SK-N-SH (cell line): ENCODE measurements at regions not wholly inside any gene's neighbourhood (a gene's known extent, or its start where the extent isn't known, plus 50 kb on each side); places are given as distances from the start of the nearest gene placed in this dataset.

ENCODE experiments used
- CTCF ChIA-PET: fragments of 300-600, 350-600 bp; formaldehyde crosslinking; extraction: SDS; loops from one replicate; lab custom pipeline; 2021; lab: Yijun Ruan, JAX
- POLR2A ChIA-PET: fragments of 350-600 bp; sonication (Branson Sonifier 250); formaldehyde crosslinking; extraction: SDS; loops from one replicate; lab custom pipeline; 2020; ENCODE audit warnings: antibody characterized with exemption, inconsistent platforms; lab: Yijun Ruan, JAX
- DNase-seq: peaks from one replicate; pipeline ENCODE4 v3.0.0; 2012
- H2AFZ ChIP-seq: fragments of 200-600 bp; sonication (generic); 2 replicates; pipeline ENCODE4 v1.8.1; 2016; ENCODE audit warnings: antibody characterized with exemption, mild to moderate bottlenecking, low read depth
- H3F3A ChIP-seq: fragments of 200-600 bp; sonication (generic); replicated peaks from 2 replicates; pipeline ENCODE3; 2016; ENCODE audit warnings: antibody characterized with exemption, mild to moderate bottlenecking; ENCODE audit not compliant: insufficient read depth
- H3K27ac ChIP-seq, 2 experiments: fragments of 200-500 bp in 1 of 2; fragments of 200-600 bp in 1 of 2; sonication (Bioruptor generic) in 1 of 2; sonication (generic), shearing (Covaris generic) in 1 of 2; 2 replicates each; pipeline versions ENCODE4 v1.5.1 to v1.6.1; 2014 to 2016; ENCODE audit warnings: low read depth in 2 of 2, inconsistent platforms in 1 of 2, low read length in 1 of 2, mild to moderate bottlenecking in 1 of 2, mixed read lengths in 1 of 2
- H3K27me3 ChIP-seq: fragments of 200-600 bp; sonication (generic), shearing (Covaris generic); 2 replicates; pipeline ENCODE4 v1.6.1; 2016; ENCODE audit warnings: mixed run types; ENCODE audit not compliant: insufficient read depth
- H3K36me3 ChIP-seq, 2 experiments: fragments of 200-500 bp in 1 of 2; fragments of 200-600 bp in 1 of 2; sonication (Bioruptor generic) in 1 of 2; sonication (generic) in 1 of 2; replicated peaks in 1 of 2; 2 replicates each; pipeline versions ENCODE3 to v1.5.1; 2014 to 2016; ENCODE audit warnings: low read length in 1 of 2, mild to moderate bottlenecking in 1 of 2; ENCODE audit not compliant: insufficient read depth in 2 of 2, control insufficient read depth in 1 of 2
- H3K4me1 ChIP-seq, 2 experiments: fragments of 200-500 bp in 1 of 2; fragments of 200-600 bp in 1 of 2; sonication (Bioruptor generic) in 1 of 2; sonication (generic), shearing (Covaris generic) in 1 of 2; 2 replicates each; pipeline versions ENCODE4 v1.5.1 to v1.6.1; 2014 to 2016; ENCODE audit warnings: low read depth in 1 of 2, low read length in 1 of 2, mixed run types in 1 of 2; ENCODE audit not compliant: insufficient read depth in 2 of 2, control insufficient read depth in 1 of 2
- H3K4me2 ChIP-seq: fragments of 200-600 bp; sonication (generic), shearing (Covaris generic); 2 replicates; pipeline ENCODE4 v1.6.1; 2017; ENCODE audit warnings: mixed run types
- H3K4me3 ChIP-seq, 2 experiments: fragments of 200-500 bp in 1 of 2; fragments of 200-600 bp in 1 of 2; sonication (Bioruptor generic) in 1 of 2; sonication (generic), shearing (Covaris generic) in 1 of 2; 2 replicates each; pipeline versions ENCODE4 v1.5.1 to v1.8.1; 2014 to 2016; ENCODE audit warnings: low read depth in 2 of 2, inconsistent platforms in 1 of 2, low read length in 1 of 2, mild to moderate bottlenecking in 1 of 2, mixed read lengths in 1 of 2, moderate library complexity in 1 of 2
- H3K79me2 ChIP-seq: fragments of 200-600 bp; sonication (generic); 2 replicates; pipeline ENCODE4 v1.8.1; 2017; ENCODE audit warnings: mild to moderate bottlenecking; ENCODE audit not compliant: insufficient read depth
- H3K9ac ChIP-seq: fragments of 200-600 bp; sonication (generic); 2 replicates; pipeline ENCODE4 v1.6.1; 2017; ENCODE audit warnings: mixed run types
- H3K9me2 ChIP-seq: fragments of 200-600 bp; sonication (generic); 2 replicates; pipeline ENCODE4 v1.6.1; 2017; ENCODE audit warnings: mixed run types
- H3K9me3 ChIP-seq: fragments of 200-600 bp; sonication (generic); 2 replicates; pipeline ENCODE4 v1.6.1; 2017; ENCODE audit warnings: mixed run types, mild to moderate bottlenecking, moderate library complexity
- H4K20me1 ChIP-seq: fragments of 200-600 bp; sonication (generic); 2 replicates; pipeline ENCODE4 v1.6.1; 2017; ENCODE audit warnings: mild to moderate bottlenecking, mixed run types; ENCODE audit not compliant: insufficient read depth
- CHD2 ChIP-seq: fragments of 150-350 bp; IDR thresholded peaks from 2 replicates; pipeline ENCODE4 v1.6.1; 2018; ENCODE audit warnings: low read length; ENCODE audit not compliant: partially characterized antibody
- ELF1 ChIP-seq: IDR thresholded peaks from 2 replicates; pipeline ENCODE4 v1.4.0; 2012
- EZH2phosphoT487 ChIP-seq: fragments of 200-600 bp; sonication (generic); IDR thresholded peaks from 2 replicates; pipeline ENCODE4 v1.6.1; 2017; ENCODE audit warnings: low read depth, mixed run types, mild to moderate bottlenecking, antibody characterized with exemption, moderate library complexity, borderline replicate concordance
- FOSL2 ChIP-seq: IDR thresholded peaks from 2 replicates; pipeline ENCODE4 v1.4.0; 2012; ENCODE audit warnings: low read depth, mild to moderate bottlenecking, moderate library complexity, borderline replicate concordance
- FOXJ3 ChIP-seq: sonication (generic); formaldehyde crosslinking; IDR thresholded peaks from 2 replicates; pipeline ENCODE4 v1.5.1; 2020; ENCODE audit warnings: mild to moderate bottlenecking, missing genetic modification reagents
- GATA2 ChIP-seq: sonication (generic); formaldehyde crosslinking; IDR thresholded peaks from 2 replicates; pipeline ENCODE4 v1.5.0; 2020; ENCODE audit warnings: mild to moderate bottlenecking, missing genetic modification reagents
- MAX ChIP-seq: IDR thresholded peaks from 2 replicates; pipeline ENCODE4 v1.4.0; 2012; ENCODE audit warnings: low read depth
- MEF2A ChIP-seq: IDR thresholded peaks from 2 replicates; pipeline ENCODE4 v1.4.0; 2012; ENCODE audit warnings: low read depth, borderline replicate concordance
- MXI1 ChIP-seq: IDR thresholded peaks from 2 replicates; pipeline ENCODE4 v1.6.1; 2012; ENCODE audit warnings: mild to moderate bottlenecking, low read depth, low read length, improper control_type of control experiment
- POLR2AphosphoS5 ChIP-seq: IDR thresholded peaks from 2 replicates; pipeline ENCODE4 v1.6.1; 2012; ENCODE audit warnings: low read depth, low read length
- RCOR1 ChIP-seq: fragments of 150-350 bp; IDR thresholded peaks from 2 replicates; pipeline ENCODE4 v1.6.1; 2017; ENCODE audit warnings: antibody characterized with exemption, low read length
- REST ChIP-seq: IDR thresholded peaks from 2 replicates; pipeline ENCODE4 v1.6.1; 2012; ENCODE audit warnings: mild to moderate bottlenecking, low read depth, low read length, moderate library complexity
- RXRA ChIP-seq: IDR thresholded peaks from 2 replicates; pipeline ENCODE4 v1.4.0; 2012; ENCODE audit warnings: low read depth, mild to moderate bottlenecking, borderline replicate concordance
- SIN3A ChIP-seq: IDR thresholded peaks from 2 replicates; pipeline ENCODE4 v1.6.1; 2012; ENCODE audit warnings: low read depth, mild to moderate bottlenecking, low read length, moderate library complexity, borderline replicate concordance
- TAF1 ChIP-seq: IDR thresholded peaks from 2 replicates; pipeline ENCODE4 v1.6.1; 2012; ENCODE audit warnings: low read depth, mild to moderate bottlenecking, low read length, moderate library complexity, borderline replicate concordance
- TEAD4 ChIP-seq: IDR thresholded peaks from 2 replicates; pipeline ENCODE4 v1.4.0; 2012; ENCODE audit warnings: mild to moderate bottlenecking, borderline replicate concordance; ENCODE audit not compliant: insufficient read depth
- USF2 ChIP-seq: fragments of 150-350 bp; IDR thresholded peaks from 2 replicates; pipeline ENCODE4 v1.6.1; 2017; ENCODE audit warnings: antibody characterized with exemption, low read length, low read depth, borderline replicate concordance
- YY1 ChIP-seq: IDR thresholded peaks from 2 replicates; pipeline ENCODE4 v1.4.0; 2012; ENCODE audit warnings: low read depth, mild to moderate bottlenecking
- WGBS: methylation state at CpG from one replicate; pipeline ENCODE4 v1.1.6; 2017; ENCODE audit warnings: low lambda C conversion rate; 5-methylcytosine and 5-hydroxymethylcytosine counted together

- Histone ChIP-seq H3F3A (peaks cover 23% of the 10 kb centered on the region), H3K4me3 (no peak overlapping the region), H3K9ac (no peak overlapping the region), H3K9me3 (no peaks in the 10 kb centered on the region), H4K20me1 (no peaks in the 10 kb centered on the region), H3K4me1 (peaks cover 5 to 29% of the 10 kb centered on the region in 2 experiments), H2AFZ (no peak overlapping the region), H3K27ac (peak overlapping the region in 1 of 2 experiments; percentile 64; a peak in 3 of 4 replicates), H3K9me2 (no peaks in the 10 kb centered on the region), H3K27me3 (no peaks in the 10 kb centered on the region), H3K4me2 (no peak overlapping the region), H3K79me2 (no peaks in the 10 kb centered on the region), H3K36me3 (no peaks in the 10 kb centered on the region)
- WGBS: 86% methylated on average over 4 of the region's 4 CpGs
- ChIA-PET CTCF (no interaction called here), POLR2A (no interaction called here)
- DNase-seq: no peak
- TF ChIP-seq TEAD4 (no peak), RCOR1 (no peak), ELF1 (no peak), USF2 (no peak), FOSL2 (no peak)
Measured at GRCh38 chr18:40875101-40875615, 1079.9 kb upstream of the PIK3C3 start.

- Histone ChIP-seq H3F3A (peaks cover 24% of the 10 kb centered on the region), H3K4me1 (peaks cover 5 to 29% of the 10 kb centered on the region in 2 experiments), H4K20me1 (no peaks in the 10 kb centered on the region), H2AFZ (0 out of 2 replicates have a peak overlapping the region, but pooled peaks have one; percentile 56), H3K4me2 (no peak overlapping the region), H3K36me3 (no peaks in the 10 kb centered on the region), H3K9me2 (no peaks in the 10 kb centered on the region), H3K4me3 (no peak overlapping the region), H3K9me3 (no peaks in the 10 kb centered on the region), H3K79me2 (no peaks in the 10 kb centered on the region), H3K27me3 (no peaks in the 10 kb centered on the region), H3K27ac (peak overlapping the region in 1 of 2 experiments; percentile 33; a peak in 2 of 4 replicates), H3K9ac (no peak overlapping the region)
- POLR2A ChIA-PET: no interaction called here
- WGBS: 100% methylated on average over 1 of the region's 1 CpG
- TF ChIP-seq CHD2 (no peak), YY1 (no peak), GATA2 (CRISPR knock-in tag) (no peak), MXI1 (no peak), REST (no peak), MAX (no peak), TAF1 (no peak), EZH2phosphoT487 (no peak), TEAD4 (no peak), RCOR1 (no peak), POLR2AphosphoS5 (no peak), USF2 (no peak), SIN3A (no peak), ELF1 (no peak), RXRA (no peak), MEF2A (no peak), FOXJ3 (CRISPR knock-in tag) (no peak)
- CTCF ChIA-PET: no interaction called here
- no peak for DNase-seq
Measured at GRCh38 chr18:40874233-40874632, 1080.8 kb upstream of the PIK3C3 start.
